DMS53 treated with DMSO at 0.1 percent for 48 hours (cell line): ENCODE measurements at regions not wholly inside any gene's neighbourhood (a gene's known extent, or its start where the extent isn't known, plus 50 kb on each side); places are given as distances from the start of the nearest gene placed in this dataset.
A peak's percentile ranks its signal among the peaks of the same experiment; 100 is the strongest.
"Not testable (repeated sequence)": the region's sequence is repeated elsewhere in the genome, so short reads cannot be mapped to it uniquely, and the experiment has no call there.

Source experiments
- DNase-seq: peaks from one replicate; lab custom pipeline; 2025; ENCODE audit not compliant: unreplicated experiment; lab: John Stamatoyannopoulos, UW

GRCh38 chr5:34188001-34188822, 145.2 kb upstream of the C1QTNF3 start:
- not testable (repeated sequence) for DNase-seq

GRCh38 chr5:34189246-34189645, 146.2 kb upstream of the C1QTNF3 start:
- not testable (repeated sequence) for DNase-seq

- DNase-seq = not testable (repeated sequence)
Measured at GRCh38 chr5:34189752-34190411, 146.9 kb upstream of the C1QTNF3 start.

GRCh38 chr5:34190466-34190865, 147.5 kb upstream of the C1QTNF3 start:
- DNase-seq = not testable (repeated sequence)

- not testable (repeated sequence) for DNase-seq
Measured at GRCh38 chr5:34191279-34191744, 148.3 kb upstream of the C1QTNF3 start.

GRCh38 chr5:34192064-34192922, 149.3 kb upstream of the C1QTNF3 start:
- not testable (repeated sequence) for DNase-seq

GRCh38 chr5:34192923-34193262, 149.9 kb upstream of the C1QTNF3 start:
- DNase-seq = not testable (repeated sequence)

GRCh38 chr5:34193297-34193696, 150.3 kb upstream of the C1QTNF3 start:
- not testable (repeated sequence) for DNase-seq

GRCh38 chr5:34193804-34194203, 150.8 kb upstream of the C1QTNF3 start:
- not testable (repeated sequence) for DNase-seq

GRCh38 chr5:34196091-34196490, 153.1 kb upstream of the C1QTNF3 start:
- DNase-seq = not testable (repeated sequence)

GRCh38 chr5:34205347-34205746, 162.3 kb upstream of the C1QTNF3 start:
- DNase-seq = not testable (repeated sequence)

GRCh38 chr5:34217386-34217785, 174.4 kb upstream of the C1QTNF3 start:
- DNase-seq = not testable (repeated sequence)

- not testable (repeated sequence) for DNase-seq
Measured at GRCh38 chr5:34221329-34222073, 178.5 kb upstream of the C1QTNF3 start.

GRCh38 chr5:34223158-34223557, 180.1 kb upstream of the C1QTNF3 start:
- DNase-seq = not testable (repeated sequence)

- not testable (repeated sequence) for DNase-seq
Measured at GRCh38 chr5:34230402-34230801, 187.4 kb upstream of the C1QTNF3 start.

- DNase-seq = not testable (repeated sequence)
Measured at GRCh38 chr5:34243802-34244201, 200.8 kb upstream of the C1QTNF3 start.

- DNase-seq = not testable (repeated sequence)
Measured at GRCh38 chr5:34244281-34245031, 201.4 kb upstream of the C1QTNF3 start.

- not testable (repeated sequence) for DNase-seq
Measured at GRCh38 chr5:34245032-34245394, 202.0 kb upstream of the C1QTNF3 start.

- peak; percentile 32 for DNase-seq
Measured at GRCh38 chr5:34245813-34246212, 202.8 kb upstream of the C1QTNF3 start.

- not testable (repeated sequence) for DNase-seq
Measured at GRCh38 chr5:34258598-34258997, 215.6 kb upstream of the C1QTNF3 start.
